HG02973 (cell line): ENCODE measurements at regions not wholly inside any gene's neighbourhood (a gene's known extent, or its start where the extent isn't known, plus 50 kb on each side); places are given as distances from the start of the nearest gene placed in this dataset.
"Not testable (repeated sequence)": the region's sequence is repeated elsewhere in the genome, so short reads cannot be mapped to it uniquely, and the experiment has no call there.

ENCODE experiments used
- ATAC-seq: cut with Tn5 transposase; IDR thresholded peaks from one replicate; pipeline ENCODE4 v1.9.1; 2021; ENCODE audit warnings: moderate library complexity; ENCODE audit not compliant: unreplicated experiment

DNA sequence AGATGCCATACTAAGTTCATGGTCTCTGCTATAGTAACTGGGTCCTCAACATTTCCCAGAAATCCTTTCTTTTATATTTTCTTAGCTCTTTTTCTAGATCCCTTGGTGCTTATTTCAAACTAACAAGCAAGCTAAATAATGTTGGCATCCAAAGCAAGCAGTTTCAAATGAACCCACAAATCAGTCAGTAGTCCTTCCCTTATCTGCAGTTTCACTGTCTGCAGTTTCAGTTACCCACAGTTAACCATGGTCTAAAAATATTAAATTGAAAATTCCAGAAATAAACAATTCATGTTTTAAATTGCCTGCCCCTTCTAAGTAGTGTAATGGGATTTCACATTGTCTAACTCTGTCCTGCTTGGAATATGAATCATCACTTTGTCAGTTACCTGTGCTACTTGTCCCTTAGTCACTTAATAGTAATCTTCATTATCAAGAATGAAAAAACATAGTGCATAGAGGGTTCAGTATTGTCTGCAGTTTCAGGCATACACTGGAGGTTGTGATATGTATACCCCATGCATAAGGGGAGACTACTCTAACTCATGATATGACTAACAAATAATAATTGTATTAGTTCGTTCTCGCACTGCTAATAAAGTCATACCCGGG lies 633.7 kb downstream of the MECOM start:
- ATAC-seq: no peak

DNA sequence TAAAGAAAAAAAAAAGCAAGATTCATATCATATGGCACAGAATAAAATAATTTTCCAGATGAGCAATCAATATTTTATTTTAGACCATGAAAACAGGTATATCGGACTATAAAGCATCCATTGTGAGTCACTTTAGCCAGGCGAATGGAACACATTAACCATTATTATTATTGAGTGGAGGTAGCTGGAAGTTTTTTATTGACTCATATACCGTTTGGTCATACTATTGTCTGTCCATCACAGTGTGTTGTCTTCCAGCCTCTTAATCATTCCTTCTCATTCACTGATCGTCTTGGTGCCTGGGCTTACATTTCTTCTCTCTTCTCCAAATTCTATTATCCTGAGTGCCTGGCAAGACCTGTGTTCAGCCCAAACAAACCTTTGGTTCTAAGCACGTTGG lies 634.8 kb downstream of the MECOM start:
- ATAC-seq: no peak

DNA sequence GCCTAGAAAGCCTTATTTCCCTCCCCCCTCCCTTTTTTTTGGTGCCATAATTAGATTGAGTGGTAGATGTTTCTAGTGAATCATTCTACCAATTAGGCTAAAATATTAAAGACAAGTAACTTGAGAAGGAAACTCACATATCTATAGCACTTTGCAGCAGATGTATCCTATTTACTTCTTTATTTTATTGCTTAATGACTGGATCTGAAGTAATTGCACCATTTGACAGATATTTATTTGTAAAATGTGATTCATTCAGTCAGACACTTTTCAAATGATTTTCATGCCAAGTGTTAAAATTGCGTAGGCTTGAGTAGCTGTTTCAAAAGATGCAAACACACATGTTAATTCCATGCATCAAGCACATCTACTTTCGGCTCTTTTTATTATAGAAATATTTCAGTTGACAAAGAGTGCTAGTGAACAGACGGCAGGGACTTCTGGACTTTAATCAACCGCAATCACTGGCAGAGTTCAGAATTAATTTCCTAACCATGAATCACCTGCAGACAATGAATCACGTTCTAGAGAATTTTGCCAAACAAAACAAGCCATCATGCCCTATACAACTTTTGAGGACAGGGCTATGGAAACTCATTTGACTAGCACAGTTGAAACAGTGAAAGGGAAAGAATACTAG lies 636.8 kb downstream of the MECOM start:
- ATAC-seq: no peak

DNA sequence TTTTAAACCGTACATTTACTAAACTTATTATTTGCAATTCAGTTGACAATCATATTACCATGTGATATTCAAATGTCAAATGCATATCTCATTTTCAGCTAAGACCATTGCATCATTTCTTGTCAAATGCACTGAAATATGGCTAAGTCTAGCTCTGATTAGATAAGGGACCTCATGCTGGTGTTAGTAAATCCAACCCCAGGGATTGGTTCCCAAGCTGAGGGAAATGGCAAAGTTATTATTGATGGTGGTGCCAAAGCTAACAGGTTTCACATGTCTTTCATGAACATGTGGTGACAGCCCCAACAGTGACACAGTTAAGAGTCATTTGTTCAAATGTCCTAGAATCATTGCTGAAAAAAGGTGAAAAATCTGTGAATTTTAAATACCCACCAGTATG lies 641.1 kb downstream of the MECOM start:
- no peak for ATAC-seq

DNA sequence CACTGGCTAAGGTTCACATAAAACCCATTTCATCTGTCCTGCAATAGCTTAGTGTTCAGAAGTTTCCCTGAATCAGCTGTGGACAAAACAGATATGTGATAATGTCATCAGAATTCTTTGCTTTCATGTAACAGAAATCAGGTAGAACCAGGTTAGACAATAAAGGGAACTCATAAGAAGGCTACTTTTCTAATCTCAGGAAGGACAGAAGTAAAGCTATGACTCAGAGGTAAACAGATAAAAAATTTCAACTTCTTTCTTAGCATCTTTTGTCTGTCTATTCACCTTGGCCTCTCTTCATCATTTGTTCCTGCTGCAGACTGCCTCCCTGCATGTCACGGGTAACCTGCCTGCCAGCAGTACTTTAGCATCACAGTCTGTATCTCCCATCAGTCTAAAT lies 643.1 kb downstream of the MECOM start:
- no peak for ATAC-seq

DNA sequence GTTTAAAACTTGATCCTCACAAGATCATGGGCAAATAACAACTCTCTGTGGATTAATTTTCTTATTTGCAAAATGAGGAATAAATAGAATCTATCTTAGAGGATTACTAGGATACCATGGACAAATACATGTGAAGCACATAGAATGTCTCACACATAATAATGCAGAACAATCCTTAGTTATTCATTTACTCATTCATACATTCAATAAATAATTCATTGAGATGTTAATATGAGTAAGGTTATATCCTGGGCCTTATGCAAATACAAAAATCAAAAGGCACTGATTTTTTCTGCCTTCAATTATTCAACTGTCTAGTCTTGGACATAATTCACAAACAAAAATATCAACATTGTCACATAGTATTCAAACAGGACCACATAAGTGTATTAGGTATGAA lies 654.1 kb downstream of the MECOM start:
- ATAC-seq: no peak

DNA sequence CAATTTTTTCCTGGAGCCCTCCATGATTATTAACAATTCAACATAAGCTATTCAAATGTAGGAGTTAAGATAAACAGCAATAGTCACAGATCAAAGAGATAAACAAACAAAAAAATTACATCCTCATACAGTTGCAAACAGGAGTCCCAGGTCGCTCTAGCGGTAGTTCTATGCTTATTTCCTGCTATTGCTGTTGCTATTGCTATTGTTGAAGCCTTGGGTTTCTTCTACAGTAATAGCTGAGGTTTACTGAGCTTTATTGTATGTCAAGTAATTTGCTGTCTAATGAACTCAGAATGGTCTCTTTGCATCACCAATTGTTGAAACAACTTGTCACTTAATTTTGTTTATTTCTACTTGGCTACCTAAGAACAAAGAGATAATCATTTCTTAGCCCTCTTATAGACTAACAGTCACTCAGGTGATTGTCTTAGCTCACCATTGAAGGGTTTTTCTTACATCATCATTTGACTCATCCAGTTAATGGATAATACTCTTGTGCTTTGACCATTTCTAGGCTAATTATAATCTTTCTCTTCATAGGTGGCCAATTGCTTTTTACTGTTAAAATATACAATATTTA lies 654.6 kb downstream of the MECOM start:
- no peak for ATAC-seq

DNA sequence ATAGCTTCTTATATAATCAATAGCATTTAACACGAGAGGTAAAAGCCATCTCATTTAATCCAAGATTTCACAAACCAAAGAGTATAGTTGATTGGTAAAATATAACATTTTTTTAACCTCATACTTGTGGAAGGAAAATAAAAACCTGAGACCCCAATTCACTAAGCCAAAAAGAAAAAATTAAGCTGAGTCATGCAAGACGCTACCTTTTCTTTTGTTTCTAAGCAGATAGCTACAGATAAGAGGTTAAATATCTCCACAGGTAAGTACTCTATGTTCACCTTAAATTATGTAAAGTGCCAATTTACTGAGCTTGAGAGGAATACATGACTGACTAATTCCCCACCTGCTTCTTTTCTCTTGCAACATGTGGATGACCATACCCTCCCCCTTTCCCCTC lies 656.4 kb downstream of the MECOM start:
- ATAC-seq: no peak

DNA sequence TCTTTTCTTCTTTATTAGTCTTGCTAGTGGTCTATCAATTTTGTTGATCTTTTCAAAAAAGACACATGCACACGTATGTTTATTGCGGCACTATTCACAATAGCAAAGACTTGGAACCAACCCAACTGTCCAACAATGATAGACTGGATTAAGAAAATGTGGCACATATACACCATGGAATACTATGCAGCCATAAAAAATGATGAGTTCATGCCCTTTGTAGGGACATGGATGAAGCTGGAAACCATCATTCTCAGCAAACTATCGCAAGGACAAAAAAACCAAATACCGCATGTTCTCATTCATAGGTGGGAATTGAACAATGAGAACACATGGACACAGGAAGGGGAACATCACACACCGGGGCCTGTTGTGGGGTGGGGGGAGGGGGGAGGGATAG lies 657.1 kb downstream of the MECOM start:
- ATAC-seq: not testable (repeated sequence)

DNA sequence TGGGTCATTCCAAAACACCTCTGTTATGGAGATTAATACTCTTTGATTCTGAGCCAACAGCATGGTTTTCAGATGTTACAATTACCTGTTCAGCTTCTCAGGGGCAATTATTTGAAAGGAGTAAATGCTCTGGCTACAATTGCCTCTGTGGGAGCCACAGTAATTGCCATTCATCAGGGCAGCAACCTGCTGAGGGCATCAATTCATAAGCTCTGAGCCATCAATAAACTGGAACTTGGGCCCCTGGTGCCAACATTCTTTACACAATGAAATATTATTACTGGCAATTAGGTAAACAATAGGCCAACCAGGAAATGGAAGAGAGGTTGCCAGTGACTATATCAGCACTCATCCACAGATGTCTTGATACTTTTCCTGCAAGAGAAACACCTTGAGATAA lies 660.8 kb downstream of the MECOM start:
- ATAC-seq: no peak

DNA sequence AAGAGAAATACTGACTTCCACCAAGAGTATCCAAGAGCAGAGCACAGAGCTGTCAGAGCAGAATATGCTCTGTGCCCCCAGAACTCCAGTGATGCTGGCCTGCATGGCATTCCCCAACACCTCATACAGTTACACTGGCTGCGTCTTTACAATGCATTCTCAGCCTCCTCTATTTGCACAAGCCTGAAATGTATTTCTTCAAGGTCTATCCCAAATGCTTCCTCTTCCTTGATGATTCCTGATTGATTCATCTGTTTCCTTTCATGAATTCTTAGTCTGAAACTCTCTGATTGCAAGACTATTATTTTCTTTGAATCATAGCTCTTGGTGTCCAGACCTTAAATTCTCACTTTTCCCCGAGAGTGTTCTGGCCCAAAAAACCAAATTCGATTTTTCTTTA lies 664.7 kb downstream of the MECOM start:
- no peak for ATAC-seq

DNA sequence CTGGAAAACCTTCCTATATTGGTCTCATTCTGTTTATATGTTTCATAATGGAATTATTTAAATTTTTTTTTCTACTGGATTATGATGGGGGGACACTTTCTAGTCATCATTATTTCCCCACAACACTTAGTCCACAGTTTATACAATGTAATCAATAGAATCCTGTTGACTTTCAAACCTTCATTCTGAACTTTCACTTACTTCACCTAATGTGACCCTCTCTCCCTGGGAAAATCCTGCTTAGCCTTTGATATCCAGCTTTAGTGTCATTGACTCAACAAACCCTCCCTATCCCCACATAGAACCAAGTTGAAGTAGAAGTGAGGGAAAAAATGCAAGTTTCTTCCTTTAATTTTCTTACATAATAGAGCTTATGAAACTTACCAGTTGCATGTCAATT lies 666.0 kb downstream of the MECOM start:
- no peak for ATAC-seq

DNA sequence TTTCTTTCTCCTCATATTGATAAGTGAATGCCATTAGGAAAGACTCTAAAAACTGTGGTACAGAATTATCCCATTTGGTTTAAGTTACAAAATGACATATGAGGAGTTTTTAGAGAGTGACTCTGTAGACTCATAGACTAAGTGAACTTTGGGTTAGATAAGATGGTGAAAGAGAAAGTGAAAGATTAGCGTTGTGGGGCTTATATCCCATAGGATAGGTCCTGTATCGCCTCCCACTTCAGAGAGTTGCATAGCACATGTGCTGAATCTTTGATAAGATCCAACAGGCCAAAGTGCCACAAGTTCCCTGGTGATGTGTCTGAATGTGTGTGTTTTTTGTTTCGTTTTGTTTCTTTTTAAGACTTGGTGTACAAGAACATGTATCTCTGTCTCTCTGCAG lies 666.9 kb downstream of the MECOM start:
- ATAC-seq: no peak

DNA sequence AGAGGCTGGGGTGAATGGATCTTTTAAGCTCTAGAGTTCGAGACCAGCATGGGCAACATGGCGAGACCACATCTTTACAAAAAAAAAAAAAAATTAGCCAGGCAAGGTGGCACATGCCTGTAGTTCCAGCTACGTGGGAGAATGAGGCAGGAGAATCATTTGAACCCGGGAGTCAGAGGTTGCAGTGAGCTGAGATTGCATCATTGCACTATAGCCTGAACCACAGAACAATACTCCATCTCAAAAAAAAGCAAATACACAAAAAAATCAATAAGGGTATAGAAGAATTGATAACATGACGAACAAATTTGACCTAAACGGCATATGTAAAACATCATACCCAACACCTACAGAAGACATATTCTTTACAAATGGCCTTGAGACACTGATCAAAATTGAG lies 668.4 kb downstream of the MECOM start:
- ATAC-seq: no peak

DNA sequence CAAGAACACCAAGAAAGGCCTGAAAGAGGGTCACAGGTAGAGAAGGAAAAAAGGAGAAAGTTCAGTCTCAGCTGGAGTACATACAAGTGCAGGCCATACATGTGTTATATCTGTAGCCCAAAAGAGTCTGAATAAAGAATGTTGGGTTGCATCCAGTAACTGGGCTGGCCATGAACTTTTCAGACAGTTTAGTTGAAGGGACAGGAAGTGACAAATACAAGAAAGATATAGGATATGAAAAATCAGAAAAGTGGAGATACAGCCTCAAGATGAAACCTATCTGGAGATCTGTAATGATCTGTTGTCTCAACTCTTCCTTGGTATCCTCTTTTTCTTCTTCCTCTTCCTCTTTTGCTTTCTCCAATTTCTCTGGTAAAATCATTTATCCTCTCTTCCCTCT lies 671.7 kb downstream of the MECOM start:
- no peak for ATAC-seq

DNA sequence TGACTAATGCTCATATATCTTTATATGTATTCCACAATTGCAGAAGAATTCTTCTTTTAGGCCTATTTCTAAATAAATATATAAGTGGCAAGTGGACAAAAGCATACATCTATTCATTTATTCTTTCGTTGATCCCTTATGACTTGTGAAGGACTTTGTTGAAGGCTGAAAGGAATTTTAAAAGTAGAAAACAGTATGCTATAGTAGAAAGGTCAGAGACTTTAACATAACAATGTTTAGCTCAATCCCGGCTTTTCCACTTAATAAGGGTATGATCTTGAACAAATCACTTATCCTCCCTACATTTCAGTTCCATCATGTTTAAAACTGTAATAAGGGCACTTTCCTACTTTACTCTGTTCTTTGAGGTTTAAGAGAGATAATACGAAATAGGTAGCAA lies 672.9 kb downstream of the MECOM start:
- ATAC-seq: no peak

DNA sequence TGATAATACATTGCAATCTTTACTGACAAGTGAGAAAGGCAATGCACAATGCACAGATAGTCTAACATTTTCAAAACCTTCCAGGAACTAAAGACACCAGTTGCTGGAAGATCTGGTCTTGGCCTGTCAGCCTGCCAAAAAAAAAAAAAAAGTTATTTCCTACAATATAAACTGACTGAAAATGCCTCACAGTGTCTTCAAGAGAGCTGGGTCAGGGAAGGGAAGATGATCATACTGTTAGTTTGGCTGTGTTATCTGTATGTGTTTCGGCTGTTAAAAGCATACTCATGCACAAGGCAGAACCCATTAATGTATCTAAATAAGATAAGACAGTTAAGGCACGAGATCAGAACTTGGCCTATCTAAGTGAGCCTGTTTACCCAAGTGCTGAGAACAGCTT lies 673.4 kb downstream of the MECOM start:
- ATAC-seq: no peak

DNA sequence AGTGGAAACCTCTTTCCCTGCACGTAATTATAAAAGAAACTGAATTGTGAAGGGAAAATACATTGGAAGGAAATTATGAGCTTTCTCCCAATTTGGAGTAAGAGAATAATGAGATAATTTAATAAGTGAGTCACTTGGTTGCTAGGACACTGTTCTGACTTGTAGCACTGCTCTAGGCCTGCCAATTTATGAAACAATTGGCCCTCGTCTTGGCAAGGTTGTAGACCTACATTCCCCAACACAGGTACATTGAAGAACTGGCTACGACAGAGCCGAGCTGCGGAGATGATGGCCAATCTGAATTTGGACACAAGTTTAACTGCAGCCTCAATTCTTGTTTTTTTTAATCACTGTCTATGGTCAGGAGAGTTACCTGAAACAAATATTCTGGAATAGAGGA lies 674.1 kb downstream of the MECOM start:
- no peak for ATAC-seq

DNA sequence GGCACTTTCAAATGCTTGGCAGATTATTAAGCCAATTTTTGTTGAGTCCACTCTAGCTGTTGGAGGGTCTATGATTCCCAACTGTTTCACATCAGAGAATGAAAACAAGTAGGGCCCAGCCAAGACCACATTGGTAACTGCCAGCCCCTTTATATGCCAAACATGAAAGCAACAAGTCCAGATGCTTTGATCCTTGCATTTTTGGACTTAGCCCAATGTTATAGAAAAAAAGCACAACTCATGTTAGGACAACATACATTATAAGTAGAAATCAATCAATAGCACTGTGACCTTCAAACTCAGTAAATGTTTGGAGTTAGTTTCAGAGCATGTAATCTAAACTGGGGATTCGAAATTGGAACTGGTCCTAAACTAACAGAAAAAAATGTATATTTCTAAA lies 674.7 kb downstream of the MECOM start:
- no peak for ATAC-seq

DNA sequence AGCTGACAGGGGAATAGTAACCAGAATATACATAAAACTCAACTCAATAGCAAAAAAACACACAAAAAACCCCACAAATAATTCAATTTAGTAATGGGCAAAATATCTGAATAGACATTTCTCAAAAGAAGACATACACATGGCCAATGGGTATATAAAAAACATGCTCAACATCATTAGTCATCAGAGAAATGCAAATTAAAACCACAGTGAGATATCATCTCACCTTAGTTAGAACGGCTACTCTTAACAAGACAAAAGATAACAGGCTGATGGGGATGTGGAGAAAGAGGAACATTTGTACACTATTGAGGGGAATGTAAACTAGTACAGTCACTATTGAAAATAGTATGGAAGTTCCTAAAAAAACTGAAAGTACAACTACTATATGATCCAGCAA lies 678.6 kb downstream of the MECOM start:
- ATAC-seq: no peak

DNA sequence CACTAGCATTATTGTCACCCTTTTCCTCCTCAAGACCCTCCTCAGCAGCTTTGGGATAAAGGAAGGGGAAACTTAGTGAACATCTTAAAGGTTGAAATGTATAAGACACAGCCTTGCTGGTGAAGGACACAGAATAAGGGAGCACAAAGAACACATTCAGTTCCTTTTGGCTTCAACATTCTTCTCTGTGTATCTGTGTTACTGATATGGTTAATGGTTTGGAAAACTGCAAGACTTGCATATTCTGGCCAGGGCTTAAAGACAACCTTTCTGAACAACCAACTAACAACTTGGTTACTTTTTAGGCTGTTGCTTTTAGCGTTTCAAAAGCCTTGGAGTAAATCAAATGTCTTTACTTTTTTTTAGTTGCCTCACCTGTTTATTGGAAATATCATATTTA lies 680.5 kb downstream of the MECOM start:
- ATAC-seq: no peak

DNA sequence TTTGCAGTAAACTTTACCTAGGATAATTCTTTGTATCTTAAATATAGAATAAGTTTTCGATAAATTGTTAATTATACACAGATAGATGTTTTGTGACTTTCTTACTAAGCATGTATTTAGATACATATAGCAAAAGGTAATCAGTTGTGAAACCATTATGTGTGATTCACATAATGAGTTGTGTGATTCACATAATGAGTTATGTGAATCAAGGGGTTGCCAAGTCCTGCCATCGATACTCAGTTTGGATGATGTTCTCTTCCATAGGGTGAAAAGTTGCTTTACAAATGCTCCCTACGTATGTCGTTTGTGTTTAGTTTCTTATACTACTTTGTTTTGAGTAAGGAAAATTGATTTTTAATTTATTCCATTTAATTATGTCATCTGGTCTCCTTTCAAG lies 682.1 kb downstream of the MECOM start:
- no peak for ATAC-seq
